ENCODE measurements at regions not wholly inside any gene's neighbourhood (a gene's known extent, or its start where the extent isn't known, plus 50 kb on each side); places are given as distances from the start of the nearest gene placed in this dataset.

DNA sequence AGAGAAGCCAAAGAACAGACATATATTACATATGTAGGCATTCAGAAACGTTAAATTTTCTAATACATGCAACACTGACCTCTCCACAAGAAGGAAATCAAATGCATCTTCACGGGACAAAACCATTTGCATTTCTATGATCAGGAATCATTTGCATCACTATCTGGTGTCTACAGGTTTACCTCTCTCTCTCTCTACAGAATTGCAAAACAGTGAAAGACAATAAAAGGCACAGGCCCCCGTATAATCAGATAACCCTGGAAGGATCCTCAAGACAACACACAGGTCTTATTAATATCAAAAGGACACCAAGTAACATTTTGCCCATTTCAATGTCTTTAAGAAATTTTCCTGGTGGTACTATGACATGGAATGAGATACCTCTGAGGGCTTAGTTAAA, 306.3 kb downstream of the GPAM start:
- Histone ChIP-seq H2AK9ac (replicated peaks; ENCODE audit: low read depth, low read length, poor library complexity) (no peak overlapping the region), H3K9me1 (ENCODE audit: insufficient read depth, low read length) (no peaks in the 10 kb centered on the region), H3K56ac (ENCODE audit: extremely low read depth, insufficient read depth, low read length) (no peak overlapping the region), H2BK20ac (ENCODE audit: low read depth, low read length) (no peak overlapping the region), H3K36me3 (ENCODE audit: control insufficient read depth, insufficient read depth, low read length) (no peaks in the 10 kb centered on the region), H3K9ac (ENCODE audit: low read depth, low read length) (no peak overlapping the region), H3K27me3 (ENCODE audit: control insufficient read depth, insufficient read depth, low read length) (no peaks in the 10 kb centered on the region), H3K23ac (ENCODE audit: low read depth, low read length) (no peak overlapping the region), H2AFZ (replicated peaks; ENCODE audit: low read length, poor library complexity) (no peak overlapping the region), H3K27ac (ENCODE audit: insufficient read depth, low read length) (no peak overlapping the region), H3K18ac (ENCODE audit: low read depth, low read length) (no peak overlapping the region), H3K79me1 (ENCODE audit: low read depth in 1 of 2, low read length in 2 of 2) (no peaks in the 10 kb centered on the region), H3K14ac (replicated peaks; ENCODE audit: low read depth, low read length) (no peak overlapping the region), H4K20me1 (ENCODE audit: insufficient read depth, low read length) (no peaks in the 10 kb centered on the region), H2AK5ac (ENCODE audit: low read depth, low read length) (no peak overlapping the region), H4K8ac (ENCODE audit: low read depth in 2 of 2, low read length in 2 of 2) (no peak overlapping the region), H3K4ac (ENCODE audit: low read depth, low read length) (no peak overlapping the region), H2BK15ac (ENCODE audit: low read depth, low read length) (no peak overlapping the region), H3K4me3 (ENCODE audit: insufficient read depth, low read depth, low read length) (no peak overlapping the region), H3K9me3 (ENCODE audit: control insufficient read depth, insufficient read depth, low read length) (peaks cover 12% of the 10 kb centered on the region), H4K91ac (ENCODE audit: insufficient read depth, low read depth, low read length) (no peak overlapping the region), H2BK5ac (ENCODE audit: low read depth, low read length, poor library complexity, severe bottlenecking) (no peak overlapping the region), H2BK120ac (ENCODE audit: low read depth, low read length) (no peak overlapping the region), H3K4me2 (ENCODE audit: low read depth, low read length) (no peak overlapping the region), H3K4me1 (ENCODE audit: control insufficient read depth, insufficient read depth, low read length) (no peaks in the 10 kb centered on the region), H4K5ac (ENCODE audit: low read depth, low read length) (no peak overlapping the region)
- intact Hi-C loops (cut with micrococcal nuclease) (no loop called here), dilution Hi-C loops (cut with HindIII; ENCODE audit: low sequenced_read_pairs, unreplicated experiment) (no loop called here), in situ Hi-C loops (cut with MboI; ENCODE audit: low sequenced_read_pairs) (no loop called here)
- TF ChIP-seq BHLHE40 (IDR thresholded peaks at IDR 0.05; ENCODE audit: low read depth, low read length) (no peak), CHD1 (IDR thresholded peaks at IDR 0.05; ENCODE audit: low read depth, low read length) (no peak), MXI1 (IDR thresholded peaks at IDR 0.05; ENCODE audit: borderline replicate concordance, low read depth, low read length) (no peak), RCOR1 (IDR thresholded peaks at IDR 0.05; ENCODE audit: insufficient replicate concordance, low read length) (no peak), MAFK (IDR thresholded peaks at IDR 0.05; ENCODE audit: low read depth, low read length) (no peak)
- no CpG with 5 or more reads among the region's 3 CpGs for WGBS, 2 experiments (ENCODE audit: extremely low coverage in 2 of 2, insufficient read length in 1 of 2)
- CTCF ChIA-PET = no interaction called here
- DNase-seq (no peak), ATAC-seq (ENCODE audit: low read depth) (no peak)
- POLR2A ChIA-PET (ENCODE audit: unreplicated experiment) = no interaction called here
- no TSS peak for BruUV-seq (replicated peaks)
